ENCODE measurements at regions not wholly inside any gene's neighbourhood (a gene's known extent, or its start where the extent isn't known, plus 50 kb on each side); places are given as distances from the start of the nearest gene placed in this dataset.

- Histone ChIP-seq H3K27ac (ENCODE audit: low read depth in 1 of 2, low read length in 2 of 2) (no peak overlapping the region), H3K4me3 (ENCODE audit: low read length) (no peak overlapping the region), H3K27me3 (ENCODE audit: control insufficient read depth in 1 of 2, insufficient read depth in 2 of 2, low read length in 2 of 2) (no peaks in the 10 kb centered on the region), H3K9me3 (ENCODE audit: control insufficient read depth in 1 of 2, insufficient read depth in 1 of 2, low read length in 2 of 2) (no peaks in the 10 kb centered on the region), H3K4me1 (ENCODE audit: insufficient read depth, low read length) (no peaks in the 10 kb centered on the region), H3K36me3 (ENCODE audit: insufficient read depth, low read length) (no peaks in the 10 kb centered on the region)
- H3K36me3 Mint-ChIP-seq (ENCODE audit: low read depth) = no peaks in the 10 kb centered on the region
- intact Hi-C loops (cut with DNase I, micrococcal nuclease) = no loop called here
- ChIA-PET POLR2A (interaction anchor here (0.6 kb wide), 1 partner anchor 825 kb away, joined by 3 read pairs; no protein-coding TSS in a partner anchor), CTCF (no interaction called here)
- ATAC-seq (ENCODE audit: poor library complexity) (no peak), DNase-seq (no peak)
- H3K4me1 Mint-ChIP-seq (ENCODE audit: low read depth) = no peaks in the 10 kb centered on the region
- H3K9me3 Mint-ChIP-seq = no peaks in the 10 kb centered on the region
- H3K27ac Mint-ChIP-seq = no peak overlapping the region
- TF ChIP-seq, protein P1, sequence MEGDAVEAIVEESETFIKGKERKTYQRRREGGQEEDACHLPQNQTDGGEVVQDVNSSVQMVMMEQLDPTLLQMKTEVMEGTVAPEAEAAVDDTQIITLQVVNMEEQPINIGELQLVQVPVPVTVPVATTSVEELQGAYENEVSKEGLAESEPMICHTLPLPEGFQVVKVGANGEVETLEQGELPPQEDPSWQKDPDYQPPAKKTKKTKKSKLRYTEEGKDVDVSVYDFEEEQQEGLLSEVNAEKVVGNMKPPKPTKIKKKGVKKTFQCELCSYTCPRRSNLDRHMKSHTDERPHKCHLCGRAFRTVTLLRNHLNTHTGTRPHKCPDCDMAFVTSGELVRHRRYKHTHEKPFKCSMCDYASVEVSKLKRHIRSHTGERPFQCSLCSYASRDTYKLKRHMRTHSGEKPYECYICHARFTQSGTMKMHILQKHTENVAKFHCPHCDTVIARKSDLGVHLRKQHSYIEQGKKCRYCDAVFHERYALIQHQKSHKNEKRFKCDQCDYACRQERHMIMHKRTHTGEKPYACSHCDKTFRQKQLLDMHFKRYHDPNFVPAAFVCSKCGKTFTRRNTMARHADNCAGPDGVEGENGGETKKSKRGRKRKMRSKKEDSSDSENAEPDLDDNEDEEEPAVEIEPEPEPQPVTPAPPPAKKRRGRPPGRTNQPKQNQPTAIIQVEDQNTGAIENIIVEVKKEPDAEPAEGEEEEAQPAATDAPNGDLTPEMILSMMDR (IDR thresholded peaks at IDR 0.05) = no peak
- H3K4me3 Mint-ChIP-seq = no peak overlapping the region
- peaks cover 4% of the 10 kb centered on the region for H3K27me3 Mint-ChIP-seq
These were observed 101.5 kb downstream of the VAPA start for GRCh38 chr18:10015288-10015701.

- no peaks in the 10 kb centered on the region for H3K9me3 ChIP-seq (ENCODE audit: control insufficient read depth in 1 of 2, insufficient read depth in 1 of 2, low read length in 2 of 2)
- H3K27ac ChIP-seq (ENCODE audit: low read depth in 1 of 2, low read length in 2 of 2) = no peak overlapping the region
- H3K27me3 Mint-ChIP-seq = peaks cover 4% of the 10 kb centered on the region
- POLR2A ChIA-PET = no interaction called here
- H3K4me3 ChIP-seq (ENCODE audit: low read length) = no peak overlapping the region
- no peaks in the 10 kb centered on the region for H3K4me1 Mint-ChIP-seq (ENCODE audit: low read depth)
- no peak for ATAC-seq (ENCODE audit: poor library complexity)
- H3K4me3 Mint-ChIP-seq = no peak overlapping the region
- CTCF ChIA-PET = no interaction called here
- no peak for DNase-seq
- intact Hi-C loops (cut with DNase I, micrococcal nuclease) = no loop called here
- no peaks in the 10 kb centered on the region for H3K36me3 Mint-ChIP-seq (ENCODE audit: low read depth)
- H3K36me3 ChIP-seq (ENCODE audit: insufficient read depth, low read length) = no peaks in the 10 kb centered on the region
- H3K9me3 Mint-ChIP-seq = no peaks in the 10 kb centered on the region
- no peak overlapping the region for H3K27ac Mint-ChIP-seq
- TF ChIP-seq, protein P1 (IDR thresholded peaks at IDR 0.05) = no peak
- no peaks in the 10 kb centered on the region for H3K4me1 ChIP-seq (ENCODE audit: insufficient read depth, low read length)
- H3K27me3 ChIP-seq (ENCODE audit: control insufficient read depth in 1 of 2, insufficient read depth in 2 of 2, low read length in 2 of 2) = no peaks in the 10 kb centered on the region
These were observed 102.4 kb downstream of the VAPA start for GRCh38 chr18:10015941-10016819.

GRCh38 chr18:10017043-10017442 is 103.2 kb downstream of the VAPA start:
- ATAC-seq (ENCODE audit: poor library complexity) (no peak), DNase-seq (no peak)
- intact Hi-C loops (cut with DNase I, micrococcal nuclease) = no loop called here
- Mint-ChIP-seq H3K36me3 (ENCODE audit: low read depth) (no peaks in the 10 kb centered on the region), H3K4me1 (ENCODE audit: low read depth) (no peaks in the 10 kb centered on the region), H3K27ac (no peak overlapping the region), H3K4me3 (no peak overlapping the region), H3K27me3 (peaks cover 4% of the 10 kb centered on the region), H3K9me3 (no peaks in the 10 kb centered on the region)
- H3K4me1 ChIP-seq (ENCODE audit: insufficient read depth, low read length) = no peaks in the 10 kb centered on the region
- ChIA-PET POLR2A (no interaction called here), CTCF (no interaction called here)
- no peak overlapping the region for H3K4me3 ChIP-seq (ENCODE audit: low read length)
- TF ChIP-seq, protein P1 (IDR thresholded peaks at IDR 0.05) = no peak
- H3K27me3 ChIP-seq (ENCODE audit: control insufficient read depth in 1 of 2, insufficient read depth in 2 of 2, low read length in 2 of 2) = no peaks in the 10 kb centered on the region
- no peaks in the 10 kb centered on the region for H3K9me3 ChIP-seq (ENCODE audit: control insufficient read depth in 1 of 2, insufficient read depth in 1 of 2, low read length in 2 of 2)
- H3K36me3 ChIP-seq (ENCODE audit: insufficient read depth, low read length) = no peaks in the 10 kb centered on the region
- H3K27ac ChIP-seq (ENCODE audit: low read depth in 1 of 2, low read length in 2 of 2) = no peak overlapping the region
